IPS DF 6.9 (cell line): ENCODE measurements at regions not wholly inside any gene's neighbourhood (a gene's known extent, or its start where the extent isn't known, plus 50 kb on each side); places are given as distances from the start of the nearest gene placed in this dataset.
"Not testable (repeated sequence)": the region's sequence is repeated elsewhere in the genome, so short reads cannot be mapped to it uniquely, and the experiment has no call there.

Experiments used
- DNase-seq: peaks from one replicate; pipeline ENCODE4 v3.0.0-alpha.2; 2013; ENCODE audit warnings: low read depth, low spot score
- H3K27ac ChIP-seq: one replicate; pipeline ENCODE4 v1.5.1; 2013; ENCODE audit warnings: low read length, control low read depth
- H3K27me3 ChIP-seq: 2 replicates; pipeline ENCODE4 v1.6.1; 2013; ENCODE audit warnings: mild to moderate bottlenecking, low read length; ENCODE audit not compliant: control insufficient read depth, insufficient read depth
- H3K36me3 ChIP-seq: 2 replicates; pipeline ENCODE4 v1.6.1; 2013; ENCODE audit warnings: low read length; ENCODE audit not compliant: control insufficient read depth, insufficient read depth
- H3K4me1 ChIP-seq: 2 replicates; pipeline ENCODE4 v1.6.1; 2013; ENCODE audit warnings: low read length; ENCODE audit not compliant: control insufficient read depth, insufficient read depth
- H3K4me3 ChIP-seq: 2 replicates; pipeline ENCODE4 v1.5.1; 2013; ENCODE audit warnings: mild to moderate bottlenecking, low read length
- H3K9me3 ChIP-seq: 2 replicates; pipeline ENCODE4 v1.6.1; 2013; ENCODE audit warnings: low read length, inconsistent platforms; ENCODE audit not compliant: control insufficient read depth, insufficient read depth
- WGBS: extraction: QIAGEN DNeasy Blood & Tissue Kit; methylation state at CpG from one replicate; pipeline ENCODE4 v1.1.7; 2013; ENCODE audit warnings: mixed read lengths, missing lambda C conversion rate; ENCODE audit not compliant: insufficient read length, insufficient coverage; 5-methylcytosine and 5-hydroxymethylcytosine counted together

- H3K27ac ChIP-seq: no peak overlapping the region
Observed at GRCh38 chr2:154995361-154995760, 296.9 kb downstream of the KCNJ3 start.

DNA sequence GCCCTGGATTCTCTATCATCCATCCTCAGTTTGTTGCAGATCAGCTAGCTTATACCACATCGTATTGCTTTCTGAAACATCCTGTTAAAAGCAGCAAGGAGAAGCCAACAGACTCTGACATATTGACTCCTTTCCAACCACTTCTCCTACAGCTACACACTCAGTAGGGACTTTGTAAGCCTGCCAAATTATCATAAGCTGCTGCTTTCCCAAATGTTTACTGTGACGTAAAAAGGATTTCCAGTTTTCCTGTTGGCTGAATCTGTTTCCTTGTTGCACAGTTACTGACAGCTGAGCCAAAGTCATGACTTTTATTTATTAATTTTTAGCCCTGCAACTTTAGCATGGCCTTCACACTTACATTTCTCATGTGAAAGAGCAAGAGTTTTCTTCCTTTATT, 294.3 kb downstream of the KCNJ3 start:
- Histone ChIP-seq H3K9me3 (no peaks in the 10 kb centered on the region), H3K4me3 (no peak overlapping the region), H3K27me3 (no peaks in the 10 kb centered on the region), H3K36me3 (no peaks in the 10 kb centered on the region), H3K4me1 (no peaks in the 10 kb centered on the region), H3K27ac (no peak overlapping the region)
- no peak for DNase-seq
- no CpG with 5 or more reads among the region's 2 CpGs for WGBS

More at GRCh38 chr2:154995361-154995760, 296.9 kb downstream of the KCNJ3 start:
- Histone ChIP-seq H3K9me3 (no peaks in the 10 kb centered on the region), H3K4me3 (no peak overlapping the region), H3K4me1 (no peaks in the 10 kb centered on the region), H3K27me3 (no peaks in the 10 kb centered on the region), H3K36me3 (no peaks in the 10 kb centered on the region)
- WGBS: no CpG with 5 or more reads among the region's 2 CpGs
- no peak for DNase-seq

DNA sequence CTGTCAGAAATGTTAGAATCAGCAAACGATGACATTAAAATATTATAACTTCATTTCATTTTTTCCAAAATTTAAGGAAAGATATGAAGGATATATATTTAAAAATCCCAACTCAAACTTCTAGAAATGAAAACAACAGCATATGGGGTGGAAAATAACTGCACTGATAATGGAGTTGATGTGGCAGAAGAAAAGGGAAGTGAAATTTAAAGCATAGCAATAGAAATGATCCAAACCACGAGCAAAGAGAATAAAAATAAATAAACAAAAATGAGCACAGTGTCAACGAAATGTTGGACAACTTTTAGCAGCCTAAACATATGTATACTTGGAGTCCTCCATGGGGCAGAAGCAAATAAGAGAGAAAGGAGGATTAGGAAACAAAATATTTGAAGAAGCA, 280.2 kb downstream of the KCNJ3 start:
- Histone ChIP-seq H3K4me1 (no peaks in the 10 kb centered on the region), H3K9me3 (no peaks in the 10 kb centered on the region), H3K4me3 (no peak overlapping the region), H3K27me3 (no peaks in the 10 kb centered on the region), H3K27ac (no peak overlapping the region), H3K36me3 (no peaks in the 10 kb centered on the region)
- WGBS: no CpG with 5 or more reads among the region's 3 CpGs
- no peak for DNase-seq

DNA sequence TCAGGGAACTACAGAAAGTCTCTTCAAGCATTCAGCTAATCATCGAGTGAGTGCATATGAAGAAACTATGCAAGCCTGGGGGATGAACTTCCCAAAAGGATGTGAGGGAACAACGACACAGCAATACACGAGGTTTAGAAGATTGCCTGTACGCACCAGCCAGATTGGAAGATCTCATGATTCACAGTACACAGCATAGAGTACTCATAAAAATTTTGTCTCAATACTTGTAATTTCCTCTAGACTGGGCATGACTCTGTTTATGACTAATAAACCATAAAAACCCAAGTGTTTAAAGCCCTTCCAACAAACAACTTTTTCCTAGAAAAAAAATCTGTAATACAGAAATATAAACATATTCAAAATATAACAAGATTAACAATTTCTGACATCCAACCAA, 279.7 kb downstream of the KCNJ3 start:
- no CpG with 5 or more reads among the region's 4 CpGs for WGBS
- no peaks in the 10 kb centered on the region for H3K4me1 ChIP-seq
- H3K4me3 ChIP-seq: no peak overlapping the region
- no peak overlapping the region for H3K27ac ChIP-seq
- no peaks in the 10 kb centered on the region for H3K36me3 ChIP-seq
- no peaks in the 10 kb centered on the region for H3K9me3 ChIP-seq
- no peaks in the 10 kb centered on the region for H3K27me3 ChIP-seq
- DNase-seq: no peak

- no peaks in the 10 kb centered on the region for H3K4me1 ChIP-seq
- no peaks in the 10 kb centered on the region for H3K27me3 ChIP-seq
- H3K36me3 ChIP-seq: no peaks in the 10 kb centered on the region
- no peaks in the 10 kb centered on the region for H3K9me3 ChIP-seq
- H3K4me3 ChIP-seq: no peak overlapping the region
- no CpG with 5 or more reads among the region's 2 CpGs for WGBS
- no peak for DNase-seq
- H3K27ac ChIP-seq: no peak overlapping the region
Observed at GRCh38 chr2:154974041-154974440, 275.5 kb downstream of the KCNJ3 start.

DNA sequence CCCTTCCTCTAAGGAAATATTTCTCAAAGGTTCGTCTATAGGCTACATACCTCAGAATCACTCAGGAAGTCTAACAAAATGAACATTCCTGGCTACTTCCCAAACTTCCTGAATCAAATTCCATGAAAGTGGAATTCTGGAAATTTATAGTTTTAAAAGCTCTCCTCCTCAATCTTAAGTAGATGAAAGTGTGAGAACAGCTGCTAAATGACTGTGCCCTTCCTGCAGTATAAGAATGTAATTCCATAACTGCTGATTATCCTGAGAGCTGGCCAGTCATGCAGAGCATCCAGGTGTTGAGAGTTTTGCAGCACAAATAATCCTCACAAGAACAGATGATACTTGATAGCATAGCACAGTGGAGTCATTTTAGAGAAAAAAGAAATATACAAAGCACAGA, 265.0 kb downstream of the KCNJ3 start:
- WGBS: no CpG with 5 or more reads among the region's 1 CpG

GRCh38 chr2:154961676-154962075, 263.2 kb downstream of the KCNJ3 start:
- H3K27ac ChIP-seq: no peak overlapping the region
- no peak for DNase-seq
- no peaks in the 10 kb centered on the region for H3K27me3 ChIP-seq
- no peaks in the 10 kb centered on the region for H3K36me3 ChIP-seq
- no CpG with 5 or more reads among the region's 2 CpGs for WGBS
- H3K4me3 ChIP-seq: no peak overlapping the region
- H3K9me3 ChIP-seq: no peaks in the 10 kb centered on the region
- no peaks in the 10 kb centered on the region for H3K4me1 ChIP-seq

More for the DNA sequence above, 265.0 kb downstream of the KCNJ3 start:
- Histone ChIP-seq H3K9me3 (no peaks in the 10 kb centered on the region), H3K27me3 (no peaks in the 10 kb centered on the region), H3K36me3 (no peaks in the 10 kb centered on the region), H3K4me1 (no peaks in the 10 kb centered on the region), H3K4me3 (no peak overlapping the region), H3K27ac (no peak overlapping the region)
- DNase-seq: no peak

DNA sequence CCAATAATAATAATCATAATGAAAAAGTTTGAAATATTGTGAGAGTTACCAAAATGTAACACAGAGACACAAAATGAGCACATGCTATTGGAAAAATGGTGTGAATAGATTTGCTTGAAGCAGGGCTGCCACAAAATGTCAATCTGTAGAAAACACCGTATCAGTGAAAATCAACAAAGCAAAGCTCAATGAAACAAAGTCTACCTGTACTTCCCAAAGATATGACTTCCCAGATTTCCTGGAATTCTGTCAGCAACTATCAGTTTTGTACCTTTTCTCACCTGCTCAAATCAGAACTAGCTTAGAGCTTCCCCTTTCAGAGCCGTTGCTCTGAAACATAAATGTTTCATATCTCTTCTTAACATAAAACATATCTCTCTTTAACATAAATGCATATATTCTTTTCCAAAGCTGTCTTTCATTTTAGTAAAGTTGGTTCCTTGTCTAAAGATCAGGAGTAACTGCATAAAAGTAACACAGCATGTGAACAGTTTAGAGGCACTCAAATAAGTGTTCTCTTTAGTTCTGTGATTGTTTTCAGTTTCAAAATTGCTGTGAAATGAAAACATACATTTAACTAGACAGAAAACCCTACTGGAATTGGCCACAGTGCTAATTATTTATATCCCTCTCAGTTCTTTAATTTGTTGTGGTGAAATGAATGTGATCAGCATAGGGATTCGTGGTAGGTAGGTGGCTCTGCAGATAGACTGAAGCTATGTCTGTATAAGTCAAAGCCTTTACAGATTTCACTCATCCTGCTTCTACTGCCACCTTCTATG, 262.5 kb downstream of the KCNJ3 start:
- Histone ChIP-seq H3K27me3 (no peaks in the 10 kb centered on the region), H3K36me3 (no peaks in the 10 kb centered on the region), H3K27ac (no peak overlapping the region), H3K4me3 (no peak overlapping the region), H3K4me1 (no peaks in the 10 kb centered on the region), H3K9me3 (no peaks in the 10 kb centered on the region)
- WGBS: 100% methylated on average over 1 of the region's 3 CpGs
- DNase-seq: no peak

DNA sequence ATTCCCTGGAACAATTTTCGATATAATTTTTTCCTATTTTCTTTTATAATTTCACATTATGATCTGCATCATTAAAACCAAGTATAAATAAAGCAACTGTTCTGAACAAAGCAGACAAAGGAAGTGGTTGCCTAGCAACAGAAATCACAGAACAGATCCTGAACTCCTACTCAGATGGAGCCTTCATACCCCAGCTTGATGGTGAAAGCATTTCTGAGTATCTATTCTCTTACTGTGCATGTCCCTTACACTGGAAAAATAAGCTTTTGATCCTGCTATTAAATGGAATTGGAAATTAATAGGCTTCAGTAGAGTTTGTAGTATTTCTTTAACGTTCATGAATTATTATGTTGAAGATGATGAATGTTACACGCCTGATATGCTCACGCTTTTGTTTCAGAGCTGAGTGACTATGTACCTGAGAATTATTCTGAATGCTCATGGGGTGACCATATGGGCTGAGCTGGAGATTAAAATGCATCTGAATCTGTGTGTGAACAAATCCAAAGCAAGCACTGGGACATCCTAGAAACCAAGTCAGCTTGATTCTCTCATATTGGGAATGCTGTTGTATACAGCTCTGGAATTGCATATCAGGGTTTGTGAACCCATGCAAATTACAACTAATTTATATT, 254.0 kb downstream of the KCNJ3 start:
- H3K27ac ChIP-seq: no peak overlapping the region
- H3K36me3 ChIP-seq: no peaks in the 10 kb centered on the region
- no peaks in the 10 kb centered on the region; the same call in 1 of the 2 replicates for H3K4me1 ChIP-seq
- H3K4me3 ChIP-seq: no peak overlapping the region
- WGBS: 100% methylated on average over 1 of the region's 4 CpGs
- H3K27me3 ChIP-seq: no peaks in the 10 kb centered on the region
- no peaks in the 10 kb centered on the region for H3K9me3 ChIP-seq
- no peak for DNase-seq

DNA sequence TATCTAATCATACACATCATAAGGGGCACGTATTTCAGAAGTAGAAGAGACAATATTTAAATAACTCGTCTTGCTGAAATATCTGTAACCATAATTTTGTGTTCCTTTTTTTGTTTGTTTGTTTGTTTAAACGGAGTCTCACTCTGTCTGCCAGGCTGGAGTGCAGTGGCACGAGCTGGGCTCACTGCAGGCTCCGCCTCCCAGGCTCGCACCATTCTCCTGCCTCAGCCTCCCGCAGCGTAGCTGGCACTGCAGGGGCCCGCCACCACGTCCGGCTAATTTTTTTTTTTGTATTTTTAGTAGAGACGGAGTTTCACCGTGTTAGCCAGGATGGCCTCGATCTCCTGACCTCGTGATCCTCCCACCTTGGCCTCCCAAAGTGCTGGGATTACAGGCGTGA, 248.9 kb downstream of the KCNJ3 start:
- no CpG with 5 or more reads among the region's 16 CpGs for WGBS
- H3K4me1 ChIP-seq, H3K36me3 ChIP-seq, DNase-seq, H3K27ac ChIP-seq, H3K4me3 ChIP-seq, H3K27me3 ChIP-seq, H3K9me3 ChIP-seq: not testable (repeated sequence)

DNA sequence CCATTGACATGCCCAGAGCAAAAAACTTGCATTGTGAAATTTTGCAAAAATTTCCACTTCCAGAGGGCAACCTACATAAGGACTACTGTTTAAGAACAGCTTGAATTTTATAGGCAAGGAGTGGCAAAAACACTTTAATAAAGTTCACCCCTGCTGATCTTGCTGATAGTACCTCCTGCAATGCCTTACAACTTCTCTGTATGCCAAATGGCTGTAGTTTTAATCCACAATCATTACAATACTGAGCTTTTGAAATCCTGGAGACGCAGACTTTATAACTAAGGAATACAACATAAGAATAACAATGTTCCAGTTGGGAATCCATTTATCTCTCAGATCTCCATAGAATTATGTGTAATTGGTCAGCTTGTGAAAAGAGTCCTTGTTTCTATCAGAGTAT, 247.5 kb downstream of the KCNJ3 start:
- Histone ChIP-seq H3K27me3 (no peaks in the 10 kb centered on the region), H3K27ac (no peak overlapping the region), H3K9me3 (no peaks in the 10 kb centered on the region), H3K36me3 (no peaks in the 10 kb centered on the region), H3K4me3 (no peak overlapping the region), H3K4me1 (no peaks in the 10 kb centered on the region)
- WGBS: no CpG with 5 or more reads among the region's 1 CpG
- no peak for DNase-seq
